ENCODE measurements at regions not wholly inside any gene's neighbourhood (a gene's known extent, or its start where the extent isn't known, plus 50 kb on each side); places are given as distances from the start of the nearest gene placed in this dataset.

GRCh38 chr1:57674801-57675200 lies 250.9 kb upstream of the DAB1 start:
- Histone ChIP-seq H3K4me1 (ENCODE audit: control insufficient read depth, insufficient read depth, low read length) (no peaks in the 10 kb centered on the region), H3K9me3 (ENCODE audit: control insufficient read depth, insufficient read depth, low read length) (no peaks in the 10 kb centered on the region), H3K4me3 (ENCODE audit: low read length) (no peak overlapping the region), H3K27me3 (ENCODE audit: control insufficient read depth, insufficient read depth, low read length) (peaks cover 2% of the 10 kb centered on the region; the same call in 1 of the 2 replicates), H3K27ac (ENCODE audit: low read length) (no peak overlapping the region), H3K36me3 (ENCODE audit: control insufficient read depth, insufficient read depth, low read length) (no peaks in the 10 kb centered on the region)
- no peak for DNase-seq (ENCODE audit: low read depth, low spot score)

GRCh38 chr1:57672346-57673140 lies 248.7 kb upstream of the DAB1 start:
- no CpG with 5 or more reads among the region's 1 CpG for WGBS (ENCODE audit: insufficient coverage, insufficient read length)
- H3K4me3 ChIP-seq (ENCODE audit: low read length) = no peak overlapping the region
- no peaks in the 10 kb centered on the region for H3K9me3 ChIP-seq (ENCODE audit: control insufficient read depth, insufficient read depth, low read length)
- peaks cover 2% of the 10 kb centered on the region; the same call in 1 of the 2 replicates for H3K27me3 ChIP-seq (ENCODE audit: control insufficient read depth, insufficient read depth, low read length)
- H3K36me3 ChIP-seq (ENCODE audit: control insufficient read depth, insufficient read depth, low read length) = no peaks in the 10 kb centered on the region
- no peak overlapping the region for H3K27ac ChIP-seq (ENCODE audit: low read length)
- no peaks in the 10 kb centered on the region for H3K4me1 ChIP-seq (ENCODE audit: control insufficient read depth, insufficient read depth, low read length)
- DNase-seq (ENCODE audit: low read depth, low spot score) = no peak

- Histone ChIP-seq H3K27me3 (ENCODE audit: control insufficient read depth, insufficient read depth, low read length) (no peaks in the 10 kb centered on the region), H3K36me3 (ENCODE audit: control insufficient read depth, insufficient read depth, low read length) (no peaks in the 10 kb centered on the region), H3K4me1 (ENCODE audit: control insufficient read depth, insufficient read depth, low read length) (no peaks in the 10 kb centered on the region), H3K9me3 (ENCODE audit: control insufficient read depth, insufficient read depth, low read length) (no peaks in the 10 kb centered on the region), H3K4me3 (ENCODE audit: low read length) (no peak overlapping the region), H3K27ac (ENCODE audit: low read length) (no peak overlapping the region)
- no peak for DNase-seq (ENCODE audit: low read depth, low spot score)
These were observed 247.9 kb upstream of the DAB1 start for GRCh38 chr1:57671750-57672149.

GRCh38 chr1:57659804-57660203 lies 235.9 kb upstream of the DAB1 start:
- Histone ChIP-seq H3K36me3 (ENCODE audit: control insufficient read depth, insufficient read depth, low read length) (no peaks in the 10 kb centered on the region), H3K4me3 (ENCODE audit: low read length) (no peak overlapping the region), H3K27me3 (ENCODE audit: control insufficient read depth, insufficient read depth, low read length) (no peaks in the 10 kb centered on the region), H3K9me3 (ENCODE audit: control insufficient read depth, insufficient read depth, low read length) (no peaks in the 10 kb centered on the region), H3K27ac (ENCODE audit: low read length) (no peak overlapping the region), H3K4me1 (ENCODE audit: control insufficient read depth, insufficient read depth, low read length) (no peaks in the 10 kb centered on the region)
- no peak for DNase-seq (ENCODE audit: low read depth, low spot score)
- WGBS (ENCODE audit: insufficient coverage, insufficient read length) = no CpG with 5 or more reads among the region's 1 CpG

GRCh38 chr1:57655161-57655560 lies 231.3 kb upstream of the DAB1 start:
- WGBS (ENCODE audit: insufficient coverage, insufficient read length) = 100% methylated on average over 3 of the region's 3 CpGs
- no peak overlapping the region for H3K27ac ChIP-seq (ENCODE audit: low read length)
- no peak for DNase-seq (ENCODE audit: low read depth, low spot score)
- no peaks in the 10 kb centered on the region for H3K4me1 ChIP-seq (ENCODE audit: control insufficient read depth, insufficient read depth, low read length)
- no peaks in the 10 kb centered on the region for H3K9me3 ChIP-seq (ENCODE audit: control insufficient read depth, insufficient read depth, low read length)
- H3K27me3 ChIP-seq (ENCODE audit: control insufficient read depth, insufficient read depth, low read length) = no peaks in the 10 kb centered on the region
- H3K36me3 ChIP-seq (ENCODE audit: control insufficient read depth, insufficient read depth, low read length) = no peaks in the 10 kb centered on the region
- no peak overlapping the region for H3K4me3 ChIP-seq (ENCODE audit: low read length)

GRCh38 chr1:57644667-57645066 lies 220.8 kb upstream of the DAB1 start:
- Histone ChIP-seq H3K4me3 (ENCODE audit: low read length) (no peak overlapping the region), H3K36me3 (ENCODE audit: control insufficient read depth, insufficient read depth, low read length) (no peaks in the 10 kb centered on the region), H3K9me3 (ENCODE audit: control insufficient read depth, insufficient read depth, low read length) (no peaks in the 10 kb centered on the region), H3K27me3 (ENCODE audit: control insufficient read depth, insufficient read depth, low read length) (no peaks in the 10 kb centered on the region), H3K4me1 (ENCODE audit: control insufficient read depth, insufficient read depth, low read length) (no peaks in the 10 kb centered on the region), H3K27ac (ENCODE audit: low read length) (no peak overlapping the region)
- no CpG with 5 or more reads among the region's 2 CpGs for WGBS (ENCODE audit: insufficient coverage, insufficient read length)
- no peak for DNase-seq (ENCODE audit: low read depth, low spot score)

GRCh38 chr1:57638239-57638638 lies 214.4 kb upstream of the DAB1 start:
- H3K4me1 ChIP-seq (ENCODE audit: control insufficient read depth, insufficient read depth, low read length) = peaks cover under 1% of the 10 kb centered on the region
- H3K27me3 ChIP-seq (ENCODE audit: control insufficient read depth, insufficient read depth, low read length) = no peaks in the 10 kb centered on the region
- WGBS (ENCODE audit: insufficient coverage, insufficient read length) = no CpG with 5 or more reads among the region's 1 CpG
- DNase-seq (ENCODE audit: low read depth, low spot score) = no peak
- no peaks in the 10 kb centered on the region for H3K36me3 ChIP-seq (ENCODE audit: control insufficient read depth, insufficient read depth, low read length)
- H3K4me3 ChIP-seq (ENCODE audit: low read length) = no peak overlapping the region
- no peaks in the 10 kb centered on the region for H3K9me3 ChIP-seq (ENCODE audit: control insufficient read depth, insufficient read depth, low read length)
- no peak overlapping the region for H3K27ac ChIP-seq (ENCODE audit: low read length)

- Histone ChIP-seq H3K4me1 (ENCODE audit: control insufficient read depth, insufficient read depth, low read length) (peaks cover 2% of the 10 kb centered on the region), H3K9me3 (ENCODE audit: control insufficient read depth, insufficient read depth, low read length) (no peaks in the 10 kb centered on the region), H3K36me3 (ENCODE audit: control insufficient read depth, insufficient read depth, low read length) (no peaks in the 10 kb centered on the region), H3K4me3 (ENCODE audit: low read length) (no peak overlapping the region), H3K27me3 (ENCODE audit: control insufficient read depth, insufficient read depth, low read length) (no peaks in the 10 kb centered on the region), H3K27ac (ENCODE audit: low read length) (no peak overlapping the region)
- no CpG with 5 or more reads among the region's 2 CpGs for WGBS (ENCODE audit: insufficient coverage, insufficient read length)
- DNase-seq (ENCODE audit: low read depth, low spot score) = no peak
These were observed 213.3 kb upstream of the DAB1 start for GRCh38 chr1:57637155-57637554.

GRCh38 chr1:57633881-57634280 lies 210.0 kb upstream of the DAB1 start:
- WGBS (ENCODE audit: insufficient coverage, insufficient read length) = no CpG with 5 or more reads among the region's 3 CpGs
- DNase-seq (ENCODE audit: low read depth, low spot score) = no peak
- H3K4me3 ChIP-seq (ENCODE audit: low read length) = no peak overlapping the region
- no peak overlapping the region for H3K27ac ChIP-seq (ENCODE audit: low read length)
- no peaks in the 10 kb centered on the region for H3K36me3 ChIP-seq (ENCODE audit: control insufficient read depth, insufficient read depth, low read length)
- H3K9me3 ChIP-seq (ENCODE audit: control insufficient read depth, insufficient read depth, low read length) = no peaks in the 10 kb centered on the region
- H3K4me1 ChIP-seq (ENCODE audit: control insufficient read depth, insufficient read depth, low read length) = peaks cover 2% of the 10 kb centered on the region
- H3K27me3 ChIP-seq (ENCODE audit: control insufficient read depth, insufficient read depth, low read length) = no peaks in the 10 kb centered on the region

GRCh38 chr1:57633056-57633455 lies 209.2 kb upstream of the DAB1 start:
- no peak for DNase-seq (ENCODE audit: low read depth, low spot score)
- peaks cover 2% of the 10 kb centered on the region for H3K4me1 ChIP-seq (ENCODE audit: control insufficient read depth, insufficient read depth, low read length)
- H3K36me3 ChIP-seq (ENCODE audit: control insufficient read depth, insufficient read depth, low read length) = no peaks in the 10 kb centered on the region
- WGBS (ENCODE audit: insufficient coverage, insufficient read length) = no CpG with 5 or more reads among the region's 4 CpGs
- H3K27me3 ChIP-seq (ENCODE audit: control insufficient read depth, insufficient read depth, low read length) = no peaks in the 10 kb centered on the region
- no peak overlapping the region for H3K27ac ChIP-seq (ENCODE audit: low read length)
- H3K9me3 ChIP-seq (ENCODE audit: control insufficient read depth, insufficient read depth, low read length) = no peaks in the 10 kb centered on the region
- H3K4me3 ChIP-seq (ENCODE audit: low read length) = no peak overlapping the region

- Histone ChIP-seq H3K9me3 (ENCODE audit: control insufficient read depth, insufficient read depth, low read length) (no peaks in the 10 kb centered on the region), H3K4me1 (ENCODE audit: control insufficient read depth, insufficient read depth, low read length) (peaks cover 2% of the 10 kb centered on the region), H3K36me3 (ENCODE audit: control insufficient read depth, insufficient read depth, low read length) (no peaks in the 10 kb centered on the region), H3K27me3 (ENCODE audit: control insufficient read depth, insufficient read depth, low read length) (no peaks in the 10 kb centered on the region), H3K27ac (ENCODE audit: low read length) (no peak overlapping the region), H3K4me3 (ENCODE audit: low read length) (no peak overlapping the region)
- no peak for DNase-seq (ENCODE audit: low read depth, low spot score)
- WGBS (ENCODE audit: insufficient coverage, insufficient read length) = no CpG with 5 or more reads among the region's 3 CpGs
These were observed 208.5 kb upstream of the DAB1 start for GRCh38 chr1:57632401-57632800.

All from iPS DF 6.9 (cell line).